Vagina (tissue), 2 donors: ENCODE measurements at regions not wholly inside any gene's neighbourhood (a gene's known extent, or its start where the extent isn't known, plus 50 kb on each side); places are given as distances from the start of the nearest gene placed in this dataset.

Experiments used
- CTCF ChIP-seq, 3 experiments: fragments of 450-650 bp in 2 of 3; fragments of 200-600 bp in 1 of 3; sonication (generic) in 1 of 3; IDR thresholded peaks; one replicate each; pipeline ENCODE4 v1.5.1; 2017 to 2019; ENCODE audit warnings: antibody characterized with exemption in 3 of 3, mild to moderate bottlenecking in 2 of 3, moderate library complexity in 2 of 3
- POLR2AphosphoS5 ChIP-seq, 2 donors: sonication (generic); formaldehyde crosslinking; IDR thresholded peaks; one replicate each; pipeline ENCODE4 v1.9.0; 2017; ENCODE audit warnings: antibody characterized with exemption in 2 of 2, mild to moderate bottlenecking in 2 of 2, low read depth in 1 of 2; ENCODE audit not compliant: insufficient read depth in 1 of 2

- TF ChIP-seq CTCF (IDR thresholded peaks at IDR 0.05) (no peak), POLR2AphosphoS5 (IDR thresholded peaks at IDR 0.05; ENCODE audit: insufficient read depth in 1 of 2, low read depth in 1 of 2) (no peak)
Measured at GRCh38 chr13:80000684-80001509, 340.0 kb downstream of the SPRY2 start.
